ENCODE measurements at regions not wholly inside any gene's neighbourhood (a gene's known extent, or its start where the extent isn't known, plus 50 kb on each side); places are given as distances from the start of the nearest gene placed in this dataset.

- TF ChIP-seq CTCF (IDR thresholded peaks at IDR 0.05; ENCODE audit: insufficient read depth, low read length, poor library complexity, severe bottlenecking): no peak
- TF ChIP-seq EZH2phosphoT487 (conservative IDR thresholded peaks at IDR 0.05; ENCODE audit: low read length): no peak
These were observed 850.0 kb downstream of the DHX35 start for GRCh38 chr20:39812116-39812515.

All from SU-DHL-6 (cell line).